ENCODE measurements at regions not wholly inside any gene's neighbourhood (a gene's known extent, or its start where the extent isn't known, plus 50 kb on each side); places are given as distances from the start of the nearest gene placed in this dataset.
"Not testable (repeated sequence)": the region's sequence is repeated elsewhere in the genome, so short reads cannot be mapped to it uniquely, and the experiment has no call there.

GRCh38 chr1:245000872-245001188, 136.5 kb upstream of the HNRNPU start:
- no peaks in the 10 kb centered on the region for H3K9me3 ChIP-seq (ENCODE audit: control insufficient read depth in 1 of 2, insufficient read depth in 1 of 2, low read length in 2 of 2)
- Mint-ChIP-seq H3K36me3 (ENCODE audit: low read depth) (no peaks in the 10 kb centered on the region), H3K9me3 (no peaks in the 10 kb centered on the region), H3K27ac (no peak overlapping the region), H3K4me1 (ENCODE audit: low read depth) (no peaks in the 10 kb centered on the region), H3K27me3 (no peaks in the 10 kb centered on the region), H3K4me3 (no peak overlapping the region)
- DNase-seq (no peak), ATAC-seq (ENCODE audit: poor library complexity) (no peak)
- H3K4me3 ChIP-seq (ENCODE audit: low read length): no peak overlapping the region
- intact Hi-C loops (cut with DNase I, micrococcal nuclease): no loop called here
- CTCF ChIA-PET: no interaction called here
- no peaks in the 10 kb centered on the region for H3K27me3 ChIP-seq (ENCODE audit: control insufficient read depth in 1 of 2, insufficient read depth in 2 of 2, low read length in 2 of 2)
- TF ChIP-seq CTCF (IDR thresholded peaks at IDR 0.05): no peak
- no peaks in the 10 kb centered on the region for H3K4me1 ChIP-seq (ENCODE audit: insufficient read depth, low read length)
- no peak overlapping the region for H3K27ac ChIP-seq (ENCODE audit: low read depth in 1 of 2, low read length in 2 of 2)
- no peaks in the 10 kb centered on the region for H3K36me3 ChIP-seq (ENCODE audit: insufficient read depth, low read length)
- POLR2A ChIA-PET: no interaction called here

GRCh38 chr1:244999644-245000043, 135.3 kb upstream of the HNRNPU start:
- H3K27ac ChIP-seq (ENCODE audit: low read depth in 1 of 2, low read length in 2 of 2); POLR2A ChIA-PET; ATAC-seq (ENCODE audit: poor library complexity); H3K36me3 Mint-ChIP-seq (ENCODE audit: low read depth); H3K4me3 Mint-ChIP-seq; H3K4me1 Mint-ChIP-seq (ENCODE audit: low read depth); H3K27me3 Mint-ChIP-seq; intact Hi-C loops (cut with DNase I, micrococcal nuclease); H3K4me3 ChIP-seq (ENCODE audit: low read length); H3K27me3 ChIP-seq (ENCODE audit: control insufficient read depth in 1 of 2, insufficient read depth in 2 of 2, low read length in 2 of 2); H3K9me3 ChIP-seq (ENCODE audit: control insufficient read depth in 1 of 2, insufficient read depth in 1 of 2, low read length in 2 of 2); H3K36me3 ChIP-seq (ENCODE audit: insufficient read depth, low read length); DNase-seq; H3K9me3 Mint-ChIP-seq; H3K27ac Mint-ChIP-seq; H3K4me1 ChIP-seq (ENCODE audit: insufficient read depth, low read length): not testable (repeated sequence)
- CTCF ChIA-PET: interaction anchor here (0.6 to 1.0 kb wide), 2 partner anchors 16 to 91 kb away, joined by 3 read pairs; no protein-coding TSS in a partner anchor

GRCh38 chr1:244998717-244999346, 134.5 kb upstream of the HNRNPU start:
- Histone ChIP-seq H3K27me3 (ENCODE audit: control insufficient read depth in 1 of 2, insufficient read depth in 2 of 2, low read length in 2 of 2) (no peaks in the 10 kb centered on the region), H3K27ac (ENCODE audit: low read depth in 1 of 2, low read length in 2 of 2) (no peak overlapping the region), H3K36me3 (ENCODE audit: insufficient read depth, low read length) (no peaks in the 10 kb centered on the region), H3K4me3 (ENCODE audit: low read length) (no peak overlapping the region), H3K4me1 (ENCODE audit: insufficient read depth, low read length) (no peaks in the 10 kb centered on the region), H3K9me3 (ENCODE audit: control insufficient read depth in 1 of 2, insufficient read depth in 1 of 2, low read length in 2 of 2) (no peaks in the 10 kb centered on the region)
- no peak for ATAC-seq (ENCODE audit: poor library complexity)
- no peaks in the 10 kb centered on the region for H3K36me3 Mint-ChIP-seq (ENCODE audit: low read depth)
- H3K4me1 Mint-ChIP-seq (ENCODE audit: low read depth): no peaks in the 10 kb centered on the region
- no peaks in the 10 kb centered on the region for H3K27me3 Mint-ChIP-seq
- CTCF ChIA-PET: interaction anchor here (1.0 kb wide), 1 partner anchor 15 kb away, joined by 3 read pairs; no protein-coding TSS in a partner anchor
- TF ChIP-seq CTCF (IDR thresholded peaks at IDR 0.05): no peak
- H3K9me3 Mint-ChIP-seq: no peaks in the 10 kb centered on the region
- no peak overlapping the region for H3K27ac Mint-ChIP-seq
- no peak overlapping the region for H3K4me3 Mint-ChIP-seq
- no peak for DNase-seq
- intact Hi-C loops (cut with DNase I, micrococcal nuclease): no loop called here
- POLR2A ChIA-PET: no interaction called here
